DOHH2 (cell line): ENCODE measurements at regions not wholly inside any gene's neighbourhood (a gene's known extent, or its start where the extent isn't known, plus 50 kb on each side); places are given as distances from the start of the nearest gene placed in this dataset.

ENCODE experiments used
- CTCF ChIP-seq: fragments of 200-600 bp; sonication (generic); IDR thresholded peaks from one replicate; pipeline ENCODE4 v1.5.1; 2014; ENCODE audit warnings: antibody characterized with exemption, mild to moderate bottlenecking, low read depth, low read length; ENCODE audit not compliant: poor library complexity, severe bottlenecking
- EZH2phosphoT487 ChIP-seq: fragments of 200-600 bp; sonication (generic); IDR thresholded peaks from 2 replicates; pipeline ENCODE4 v1.6.1; 2017; ENCODE audit warnings: borderline replicate concordance, mild to moderate bottlenecking, antibody characterized with exemption, low read length, moderate library complexity, mixed read lengths

GRCh38 chr20:60669211-60669610 lies 582.9 kb upstream of the CDH4 start:
- TF ChIP-seq CTCF (no peak), EZH2phosphoT487 (no peak)
